DMS53 (cell line): ENCODE measurements at regions not wholly inside any gene's neighbourhood (a gene's known extent, or its start where the extent isn't known, plus 50 kb on each side); places are given as distances from the start of the nearest gene placed in this dataset.

ENCODE experiments used
- DNase-seq: peaks from one replicate; lab custom pipeline; 2025; lab: John Stamatoyannopoulos, UW

DNA sequence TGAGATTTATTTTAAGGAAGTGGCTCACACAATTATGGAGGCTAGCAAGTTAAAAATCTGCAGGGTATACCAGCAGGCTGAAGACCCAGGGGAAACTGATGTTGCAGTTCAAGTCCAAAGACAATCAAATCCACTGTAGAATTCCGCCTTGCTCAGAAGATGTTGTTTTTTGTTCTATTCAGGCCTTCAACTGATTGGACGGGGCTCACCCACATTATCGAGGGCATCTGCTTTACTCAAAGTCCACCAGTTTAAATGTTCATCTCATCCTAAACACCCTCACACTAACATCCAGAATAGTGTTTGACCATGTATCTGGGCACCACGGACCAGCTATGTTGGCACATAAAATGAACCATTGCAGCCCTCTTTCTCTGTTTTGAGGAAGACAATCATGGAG, 211.2 kb upstream of the GPR26 start:
- no peak for DNase-seq

DNA sequence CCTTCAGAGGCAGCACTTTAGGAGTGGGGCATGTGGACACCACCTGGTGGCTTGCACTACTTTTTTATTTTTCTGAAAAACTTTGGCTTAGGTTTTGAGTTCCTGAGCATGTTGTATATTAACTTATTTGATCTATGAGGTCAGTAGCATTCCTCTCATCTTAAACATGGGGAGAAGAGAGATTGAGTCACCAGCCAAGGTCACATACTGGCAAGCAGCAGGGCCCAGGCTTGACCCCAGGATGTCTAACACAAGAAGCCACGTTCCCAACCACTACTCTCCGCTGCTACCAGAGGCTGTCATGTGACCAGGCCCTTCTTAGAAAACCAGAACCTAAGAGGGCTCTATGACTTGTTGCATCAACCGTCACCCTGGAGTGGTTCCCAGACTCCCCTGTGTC, 210.3 kb upstream of the GPR26 start:
- DNase-seq = no peak

DNA sequence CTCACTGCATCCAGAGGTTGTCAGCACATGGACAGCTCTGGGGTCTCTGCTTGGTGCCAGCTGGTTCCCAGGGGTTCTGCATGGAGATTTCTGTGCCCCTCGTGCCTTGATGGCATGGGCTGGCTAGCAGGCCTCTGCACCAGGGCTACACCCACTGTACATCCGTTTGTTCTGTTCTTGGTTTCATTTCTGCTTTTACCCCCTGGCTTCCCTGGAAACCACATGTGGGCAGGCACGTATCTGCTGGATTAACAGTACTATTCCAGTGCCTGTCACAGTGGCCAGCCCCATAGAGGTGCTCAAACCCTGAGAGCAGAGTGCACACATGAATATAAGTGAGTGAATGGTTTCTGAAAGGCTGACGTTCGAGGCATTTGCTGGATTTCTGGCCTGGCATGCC, 207.2 kb upstream of the GPR26 start:
- DNase-seq = no peak

GRCh38 chr10:123459371-123460091, 206.6 kb upstream of the GPR26 start:
- no peak for DNase-seq

- no peak for DNase-seq
Observed at GRCh38 chr10:123462246-123462645, 203.9 kb upstream of the GPR26 start.

DNA sequence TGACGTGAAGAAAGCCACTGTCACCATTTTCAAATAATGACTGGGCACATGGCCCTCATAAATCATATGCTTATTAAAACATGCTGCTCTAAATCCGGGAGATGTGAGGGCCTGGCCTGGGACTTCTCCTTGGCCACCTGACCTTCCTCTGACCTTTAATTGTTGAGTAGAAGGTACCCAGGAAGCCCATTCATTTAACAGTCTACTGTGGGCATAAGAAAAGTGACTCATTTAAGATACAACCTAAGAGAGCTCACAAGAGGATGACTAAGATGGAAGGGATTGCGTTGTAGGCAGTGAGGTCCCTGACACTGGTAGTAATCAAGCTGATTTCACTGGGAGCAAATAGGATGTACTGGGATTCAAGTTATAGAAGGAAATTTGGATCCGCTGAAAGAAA, 203.4 kb upstream of the GPR26 start:
- DNase-seq = no peak

DNA sequence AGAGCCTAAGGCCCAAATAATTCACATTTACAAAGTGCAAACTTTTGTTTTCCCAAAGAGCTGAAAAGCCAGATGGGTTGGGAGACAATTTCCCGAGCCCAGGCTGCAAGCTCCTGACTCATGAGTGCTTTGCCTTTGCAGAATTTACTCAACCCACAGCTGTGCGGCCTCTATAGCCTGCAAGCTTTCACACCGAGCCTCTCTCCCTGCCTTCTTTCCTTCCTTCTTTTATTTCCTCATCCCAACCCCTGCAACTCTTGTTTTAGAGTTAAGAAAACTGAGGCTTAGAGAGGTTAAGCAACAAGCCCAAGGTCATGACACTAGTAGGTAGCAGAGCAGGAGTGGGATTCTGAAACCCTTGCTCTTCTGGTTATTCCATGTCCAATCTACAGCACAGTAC, 203.0 kb upstream of the GPR26 start:
- no peak for DNase-seq

DNA sequence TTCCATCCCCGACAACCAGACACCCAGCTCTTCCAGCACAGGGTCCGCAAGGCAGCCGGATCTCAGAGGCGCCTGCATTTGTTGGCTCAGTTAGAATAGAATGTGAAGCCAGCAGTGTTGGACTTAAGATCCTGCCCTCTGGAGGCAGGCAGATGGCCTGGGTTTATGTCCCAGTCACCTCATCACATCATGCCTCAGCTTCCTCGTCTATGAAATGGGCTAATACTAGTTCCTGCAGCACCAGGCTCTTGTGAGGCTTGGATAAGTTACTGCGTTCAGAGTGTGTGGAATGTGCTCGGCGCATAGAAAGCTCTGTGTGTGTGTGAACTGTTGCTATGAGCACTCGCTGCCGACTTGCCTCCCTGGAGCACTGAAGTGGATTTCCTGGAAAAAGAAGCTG, 202.5 kb upstream of the GPR26 start:
- no peak for DNase-seq

GRCh38 chr10:123464430-123465323, 201.5 kb upstream of the GPR26 start:
- no peak for DNase-seq

DNA sequence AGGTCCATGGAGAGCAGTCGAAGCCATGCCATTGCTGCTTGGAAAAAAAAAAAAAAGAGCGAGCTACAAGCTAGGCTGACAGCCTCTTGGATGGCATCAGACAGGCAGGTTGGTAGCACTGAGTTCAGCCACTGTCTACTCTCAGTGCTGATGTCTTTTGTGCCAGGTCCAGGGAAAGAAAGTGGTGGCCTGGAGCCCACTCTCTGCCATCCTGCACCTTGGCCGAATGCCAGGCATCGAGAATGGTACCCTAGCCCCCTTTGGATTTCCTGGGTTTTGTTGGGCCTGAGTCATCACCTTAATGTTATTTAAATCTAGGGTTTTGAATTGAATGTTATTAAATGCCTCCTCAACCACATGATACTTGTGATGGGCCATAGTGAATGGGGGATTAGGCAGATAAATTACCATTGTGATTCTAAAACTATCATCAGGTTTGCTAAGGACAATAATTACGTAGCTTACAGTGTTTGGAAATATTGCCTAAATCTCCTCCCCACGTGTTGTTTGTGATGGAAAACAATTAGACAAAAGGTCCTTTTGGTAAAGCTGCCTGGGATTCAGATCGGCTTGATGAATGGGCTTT, 195.7 kb upstream of the GPR26 start:
- no peak for DNase-seq

DNA sequence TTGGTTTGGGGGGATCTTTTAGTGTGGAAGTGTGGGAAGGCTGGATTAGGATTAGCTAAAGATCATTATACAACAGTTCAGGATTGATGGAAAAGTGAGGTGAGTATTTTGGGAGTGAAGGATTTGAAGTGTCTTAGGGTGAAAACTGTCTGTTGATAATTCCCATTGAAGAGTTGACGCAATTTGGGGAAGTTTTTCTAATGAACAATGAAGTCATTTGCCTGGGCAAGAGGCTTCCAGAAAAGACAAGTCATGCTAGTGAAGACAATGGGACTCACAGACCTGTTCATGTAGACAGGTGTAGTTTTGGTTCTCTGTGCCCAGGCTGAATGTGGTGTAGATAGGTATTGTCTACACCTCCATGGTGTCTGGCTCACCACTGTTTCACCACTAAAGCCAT, 194.3 kb upstream of the GPR26 start:
- no peak for DNase-seq

DNA sequence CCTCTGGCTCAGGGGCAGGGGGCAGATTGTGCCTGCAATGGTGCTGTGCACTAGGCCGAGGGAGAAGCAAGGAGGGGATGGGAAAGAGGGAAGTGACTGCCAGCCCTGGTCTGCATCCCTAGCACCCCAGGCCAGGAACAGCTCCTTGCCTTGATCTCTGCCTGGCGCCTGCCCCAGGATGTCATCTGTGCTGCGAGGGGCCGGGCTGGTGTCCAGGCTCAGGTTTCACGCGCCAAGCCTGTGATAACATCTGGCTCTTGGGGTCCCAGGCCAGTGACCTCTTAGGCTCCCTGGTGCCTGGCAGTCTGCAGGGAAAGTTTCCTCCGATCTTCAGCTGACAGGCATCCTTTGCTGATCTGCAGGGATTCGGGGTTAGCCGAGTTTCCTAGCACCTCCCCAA, 193.5 kb upstream of the GPR26 start:
- no peak for DNase-seq

DNA sequence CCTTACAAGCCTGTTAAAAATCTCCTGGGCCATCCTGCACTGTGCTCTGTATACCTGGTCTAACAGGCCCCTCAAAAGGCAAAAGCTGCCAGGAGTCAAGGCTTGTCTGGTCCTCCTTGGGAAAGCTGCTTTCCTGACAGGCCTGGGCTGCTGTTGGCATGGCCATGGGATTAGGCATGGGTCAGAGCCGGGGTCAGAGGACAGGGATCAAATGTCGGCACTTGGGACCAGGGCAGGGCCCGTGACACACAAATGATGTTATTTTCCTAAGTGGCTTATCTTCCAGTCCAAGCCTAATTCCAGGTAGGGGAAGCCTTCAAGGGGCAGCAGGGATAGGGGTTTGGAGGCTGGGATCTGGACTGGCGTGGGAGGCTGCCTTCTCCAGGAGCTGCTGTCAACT, 191.5 kb upstream of the GPR26 start:
- no peak for DNase-seq

- no peak for DNase-seq
Observed at GRCh38 chr10:123475466-123475865, 190.7 kb upstream of the GPR26 start.

- no peak for DNase-seq
Observed at GRCh38 chr10:123478116-123478515, 188.0 kb upstream of the GPR26 start.

- no peak for DNase-seq
Observed at GRCh38 chr10:123479640-123480039, 186.5 kb upstream of the GPR26 start.

- DNase-seq = no peak
Observed at GRCh38 chr10:123480344-123480743, 185.8 kb upstream of the GPR26 start.

DNA sequence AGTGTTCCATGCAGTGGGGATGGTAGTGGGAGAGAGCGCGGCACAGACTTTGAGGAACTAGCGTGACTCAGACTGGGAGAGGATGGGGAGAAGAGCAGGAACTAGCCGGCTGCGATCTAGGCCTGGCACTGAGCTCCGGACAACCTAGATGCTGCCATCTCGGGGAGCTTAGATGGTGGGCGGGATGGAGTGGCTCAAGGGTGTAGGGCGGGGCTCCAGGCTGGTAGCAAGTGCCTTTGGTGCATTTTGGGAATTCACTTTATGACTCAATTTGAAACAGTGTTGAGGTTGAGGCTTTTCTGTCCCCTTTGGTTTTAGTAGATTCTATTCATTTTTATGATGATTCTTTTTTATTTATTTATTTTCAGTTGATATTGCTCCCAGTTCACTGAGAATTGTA, 185.3 kb upstream of the GPR26 start:
- no peak for DNase-seq

DNA sequence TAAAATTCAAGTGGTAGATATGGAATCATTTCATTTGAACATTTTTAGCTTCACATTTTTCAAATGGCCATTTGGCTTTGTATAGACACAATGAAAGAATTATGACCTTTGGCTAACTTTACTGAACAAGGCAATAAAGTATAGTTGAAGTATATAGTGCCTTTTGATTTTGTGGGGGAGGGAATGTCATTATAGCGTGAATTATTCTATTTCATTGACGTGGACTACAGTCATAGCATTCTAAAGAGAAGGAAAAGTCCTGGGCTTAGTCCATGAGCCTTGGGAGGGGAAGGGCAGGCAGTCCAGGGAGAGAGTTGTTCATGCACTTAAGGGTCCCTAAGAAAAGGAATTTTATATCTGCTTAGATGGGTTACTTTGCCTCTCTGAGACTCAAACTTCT, 181.4 kb upstream of the GPR26 start:
- no peak for DNase-seq

DNA sequence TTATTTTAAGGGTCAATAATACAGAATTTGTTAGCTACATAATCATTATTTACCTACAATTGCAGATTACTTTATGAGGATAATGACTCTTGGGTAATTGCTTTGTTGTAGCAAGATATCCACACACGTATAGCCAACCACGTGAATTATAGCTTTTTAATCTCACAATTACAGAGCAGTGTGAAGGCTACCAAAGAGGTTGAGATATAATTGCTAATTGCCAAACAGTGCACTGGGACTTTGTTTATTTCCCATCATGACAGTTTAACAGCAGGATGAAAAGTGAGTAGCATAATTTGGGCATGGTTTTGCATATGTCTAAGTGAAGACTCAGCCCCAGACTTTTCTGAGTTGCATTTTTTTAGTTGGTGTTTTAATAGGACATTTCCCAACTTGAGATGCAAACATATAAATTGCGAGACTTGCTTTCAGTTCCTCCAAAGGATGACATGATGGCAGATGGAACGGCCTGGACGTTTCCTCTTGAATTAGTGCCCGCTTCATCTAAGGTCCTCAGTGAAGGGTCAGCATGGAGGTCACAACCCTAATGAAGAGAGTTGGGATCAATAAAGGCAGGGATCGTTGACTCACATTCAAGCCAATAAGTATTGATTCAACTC, 180.7 kb upstream of the GPR26 start:
- no peak for DNase-seq

- no peak for DNase-seq
Observed at GRCh38 chr10:123488436-123488835, 177.7 kb upstream of the GPR26 start.

DNA sequence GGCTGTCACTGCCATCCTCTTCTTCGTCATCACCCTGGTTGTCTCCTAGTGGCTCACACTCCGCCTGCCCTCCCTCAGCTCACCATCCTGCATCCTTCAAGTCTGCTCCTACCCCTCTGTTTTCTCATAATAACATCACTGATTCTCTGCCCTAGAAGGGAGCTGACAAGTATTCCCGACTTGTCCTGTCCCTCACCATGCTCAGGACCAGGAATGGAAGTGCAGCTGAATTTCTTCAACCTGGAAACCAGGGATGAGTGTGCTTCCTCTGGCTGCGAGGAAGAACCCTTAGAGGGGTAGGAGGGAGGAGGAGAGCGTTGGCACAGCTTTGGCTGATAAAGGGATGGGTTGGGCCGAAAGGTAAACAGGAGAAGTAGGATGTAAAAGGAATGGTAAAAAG, 174.8 kb upstream of the GPR26 start:
- no peak for DNase-seq

GRCh38 chr10:123492016-123492415, 174.1 kb upstream of the GPR26 start:
- DNase-seq = no peak
